ENCODE measurements at regions not wholly inside any gene's neighbourhood (a gene's known extent, or its start where the extent isn't known, plus 50 kb on each side); places are given as distances from the start of the nearest gene placed in this dataset.

- H3K36me3 ChIP-seq = no peaks in the 10 kb centered on the region
- ATAC-seq = no peak
- 80 to 92% methylated on average over 7 of the region's 7 CpGs for WGBS, 2 donors
- no peak overlapping the region for H3K4me3 ChIP-seq
- H3K4me1 ChIP-seq = no peaks in the 10 kb centered on the region
- H3K9me3 ChIP-seq = no peaks in the 10 kb centered on the region
- TF ChIP-seq, protein P1, sequence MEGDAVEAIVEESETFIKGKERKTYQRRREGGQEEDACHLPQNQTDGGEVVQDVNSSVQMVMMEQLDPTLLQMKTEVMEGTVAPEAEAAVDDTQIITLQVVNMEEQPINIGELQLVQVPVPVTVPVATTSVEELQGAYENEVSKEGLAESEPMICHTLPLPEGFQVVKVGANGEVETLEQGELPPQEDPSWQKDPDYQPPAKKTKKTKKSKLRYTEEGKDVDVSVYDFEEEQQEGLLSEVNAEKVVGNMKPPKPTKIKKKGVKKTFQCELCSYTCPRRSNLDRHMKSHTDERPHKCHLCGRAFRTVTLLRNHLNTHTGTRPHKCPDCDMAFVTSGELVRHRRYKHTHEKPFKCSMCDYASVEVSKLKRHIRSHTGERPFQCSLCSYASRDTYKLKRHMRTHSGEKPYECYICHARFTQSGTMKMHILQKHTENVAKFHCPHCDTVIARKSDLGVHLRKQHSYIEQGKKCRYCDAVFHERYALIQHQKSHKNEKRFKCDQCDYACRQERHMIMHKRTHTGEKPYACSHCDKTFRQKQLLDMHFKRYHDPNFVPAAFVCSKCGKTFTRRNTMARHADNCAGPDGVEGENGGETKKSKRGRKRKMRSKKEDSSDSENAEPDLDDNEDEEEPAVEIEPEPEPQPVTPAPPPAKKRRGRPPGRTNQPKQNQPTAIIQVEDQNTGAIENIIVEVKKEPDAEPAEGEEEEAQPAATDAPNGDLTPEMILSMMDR (IDR thresholded peaks at IDR 0.05) = no peak
- no peaks in the 10 kb centered on the region for H3K27me3 ChIP-seq
- intact Hi-C loops (cut with DNase I) = no loop called here
- no peak for FAIRE-seq
- DNase-seq = no peak
- H3K27ac ChIP-seq = no peak overlapping the region
Observed at GRCh38 chr13:108575430-108575829, 54.0 kb upstream of the MYO16 start.
